HG03457 (cell line): ENCODE measurements at regions not wholly inside any gene's neighbourhood (a gene's known extent, or its start where the extent isn't known, plus 50 kb on each side); places are given as distances from the start of the nearest gene placed in this dataset.
"Not testable (repeated sequence)": the region's sequence is repeated elsewhere in the genome, so short reads cannot be mapped to it uniquely, and the experiment has no call there.

ENCODE experiments used
- ATAC-seq: cut with Tn5 transposase; IDR thresholded peaks from one replicate; pipeline ENCODE4 v1.9.1; 2021; ENCODE audit warnings: moderate number of reproducible peaks; ENCODE audit not compliant: unreplicated experiment

DNA sequence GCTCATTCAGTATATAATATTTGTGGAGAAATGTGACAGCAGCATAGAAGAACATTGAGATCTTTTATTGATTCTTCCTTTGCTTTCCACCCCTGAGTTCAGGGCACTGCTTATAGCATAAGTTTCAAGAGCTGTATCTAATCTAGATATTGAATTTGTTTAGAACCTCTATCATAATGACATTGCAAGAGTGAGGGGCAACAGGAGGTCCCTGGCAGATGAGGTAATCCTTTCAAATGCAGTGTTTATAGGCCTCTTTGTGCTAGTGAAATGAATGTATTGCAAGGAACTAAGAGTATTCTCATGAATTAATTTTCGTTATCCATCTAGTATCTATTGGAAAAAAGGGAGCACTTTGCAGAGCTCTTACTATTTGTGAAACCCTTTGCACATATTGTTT lies 167.2 kb upstream of the FERD3L start:
- no peak for ATAC-seq

DNA sequence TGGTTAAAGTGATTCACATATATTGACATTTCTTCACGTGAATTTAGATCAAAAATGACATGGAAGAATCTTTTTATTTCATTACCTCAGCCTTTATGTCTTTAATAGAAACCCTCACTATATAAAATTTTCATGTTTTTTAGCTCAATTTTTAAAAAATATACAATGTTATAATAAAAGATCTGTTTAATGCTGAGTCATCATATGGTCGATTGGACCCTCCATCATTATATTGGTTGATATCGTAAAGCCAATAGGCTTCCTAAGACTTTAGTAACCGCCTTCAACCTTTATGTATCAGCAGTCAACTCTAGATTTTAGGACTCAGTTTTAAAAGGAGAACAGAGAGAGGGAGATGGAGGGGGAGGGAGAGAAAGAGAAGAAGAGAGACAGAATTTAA lies 162.3 kb upstream of the FERD3L start:
- ATAC-seq, result no peak

DNA sequence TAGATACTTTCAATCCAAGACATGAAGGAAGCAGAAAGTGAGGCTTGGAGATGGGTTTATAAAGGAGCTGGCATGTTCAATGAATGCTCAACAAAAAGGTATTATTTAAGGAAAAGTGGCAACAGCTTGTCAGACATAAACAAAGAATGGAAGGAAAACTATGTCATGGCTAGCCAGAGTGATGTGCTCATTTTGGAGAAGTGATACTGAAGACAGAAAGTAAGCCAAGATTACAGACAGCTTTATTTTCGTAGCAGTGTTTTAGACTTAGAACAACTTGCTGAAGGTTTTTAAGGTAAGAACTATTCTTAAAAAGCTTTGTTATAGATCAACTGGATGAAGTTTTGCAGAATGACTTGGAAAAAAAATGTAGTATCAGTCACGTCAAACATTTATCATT lies 160.5 kb upstream of the FERD3L start:
- ATAC-seq, result no peak

DNA sequence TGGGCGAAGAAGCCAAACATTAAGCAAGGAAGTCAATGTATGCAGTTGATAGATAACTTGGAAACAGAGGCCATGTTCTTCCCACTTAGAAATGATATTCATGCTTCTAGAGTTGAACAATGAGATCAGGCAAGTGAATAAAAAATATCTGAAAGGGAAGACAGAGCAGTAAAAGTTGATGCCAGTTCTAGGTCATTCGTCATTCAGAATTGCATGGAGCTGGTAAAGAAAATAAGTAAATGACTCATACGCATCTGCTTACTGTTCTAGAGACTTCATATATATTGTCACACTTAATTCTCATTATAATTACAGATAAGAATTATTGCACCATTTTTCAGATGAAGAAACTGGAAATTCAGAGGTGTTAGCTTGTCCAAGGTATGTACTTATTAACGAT lies 158.9 kb upstream of the FERD3L start:
- ATAC-seq, result no peak

DNA sequence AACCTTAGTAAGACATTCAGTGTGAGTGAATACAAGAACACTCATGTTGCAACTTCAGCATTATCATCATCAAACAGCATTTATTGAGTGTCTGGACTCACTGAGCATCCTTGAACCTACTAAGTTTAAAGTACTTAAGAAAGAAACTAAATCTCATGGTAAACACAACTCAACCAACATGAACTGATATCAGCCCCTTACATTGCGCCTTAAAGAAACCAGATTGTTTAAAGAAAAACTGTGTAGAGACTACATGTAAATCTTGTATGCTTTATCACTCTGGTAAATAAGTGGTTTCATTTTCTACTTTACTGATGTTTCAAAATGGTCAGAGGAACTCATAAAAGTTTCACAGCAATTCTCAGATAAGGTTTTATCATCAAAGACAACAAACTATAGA lies 157.5 kb upstream of the FERD3L start:
- no peak for ATAC-seq

DNA sequence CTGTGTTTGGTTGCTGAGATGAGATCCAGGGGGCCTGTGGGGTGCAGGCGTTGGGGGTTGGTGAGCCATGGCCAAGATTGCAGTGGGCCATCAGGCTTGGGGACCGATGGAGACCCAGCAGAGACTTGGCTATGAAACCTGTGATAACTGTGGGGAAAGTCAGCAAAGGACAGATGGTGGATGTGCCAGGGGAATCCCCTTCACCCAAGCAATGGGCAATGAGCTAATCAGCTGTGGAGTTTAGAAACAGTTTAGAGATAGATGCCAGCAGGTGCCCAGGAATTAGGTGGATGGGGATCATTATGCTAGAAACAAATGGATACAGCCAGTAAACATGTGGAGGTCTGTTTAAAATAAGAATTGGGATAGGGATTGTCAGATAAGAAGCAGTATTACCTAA lies 151.4 kb upstream of the FERD3L start:
- no peak for ATAC-seq

DNA sequence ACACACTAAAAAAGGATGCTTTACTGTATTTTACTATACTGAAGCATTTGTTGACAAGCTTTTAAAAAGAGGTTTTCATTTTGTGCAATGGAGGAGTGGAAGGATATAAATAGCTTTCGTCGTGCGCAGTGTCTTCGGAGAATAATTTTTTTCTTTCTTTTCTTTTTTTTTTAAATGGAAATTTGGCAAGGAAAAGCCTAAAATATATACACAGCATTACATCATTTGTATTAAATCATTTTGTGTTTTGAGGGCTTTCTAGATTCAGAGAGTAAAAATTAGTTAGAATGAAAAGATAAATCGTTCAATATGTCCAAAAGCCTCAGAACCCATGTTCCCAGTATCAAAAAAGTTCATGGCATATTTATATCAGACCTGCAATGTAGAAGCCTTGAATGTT lies 150.2 kb upstream of the FERD3L start:
- ATAC-seq, result no peak

DNA sequence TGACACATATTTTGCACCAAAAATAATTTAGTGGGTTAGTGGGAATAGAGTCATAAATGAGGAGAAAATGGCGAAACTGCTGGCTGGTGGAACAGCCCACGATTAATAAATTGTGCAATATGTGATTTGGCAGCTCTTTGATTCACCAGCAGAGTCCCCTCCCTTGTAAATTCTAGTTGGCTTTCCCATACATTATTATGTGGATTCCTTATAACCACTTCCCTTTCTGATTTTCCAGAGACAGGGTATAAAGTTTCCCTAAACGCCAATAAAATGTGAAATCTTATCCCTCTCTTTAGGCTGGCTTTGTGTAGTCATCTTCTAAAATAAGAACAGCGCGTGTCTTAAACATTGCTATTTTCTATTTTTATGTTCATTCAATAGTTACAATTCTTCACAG lies 149.4 kb upstream of the FERD3L start:
- ATAC-seq, result no peak

DNA sequence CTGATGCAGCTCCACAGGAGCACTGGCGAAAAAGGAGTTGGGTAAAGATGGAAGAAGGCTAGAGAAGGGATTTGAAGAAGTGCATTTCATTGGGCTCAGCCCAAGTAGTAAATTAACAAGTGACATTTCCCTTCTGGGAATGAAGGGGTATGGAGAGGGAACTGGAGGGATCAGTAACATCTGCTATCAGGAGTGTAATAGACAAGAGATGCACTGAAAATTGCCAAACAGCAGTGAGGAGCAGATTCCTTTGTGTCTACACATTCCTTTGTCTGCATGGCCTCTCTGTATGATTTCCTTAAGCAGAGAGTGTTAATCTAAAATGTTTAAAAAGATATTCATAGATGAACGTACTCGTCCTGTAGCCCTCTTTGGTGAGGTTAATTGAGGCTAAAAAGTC lies 148.2 kb upstream of the FERD3L start:
- no peak for ATAC-seq

DNA sequence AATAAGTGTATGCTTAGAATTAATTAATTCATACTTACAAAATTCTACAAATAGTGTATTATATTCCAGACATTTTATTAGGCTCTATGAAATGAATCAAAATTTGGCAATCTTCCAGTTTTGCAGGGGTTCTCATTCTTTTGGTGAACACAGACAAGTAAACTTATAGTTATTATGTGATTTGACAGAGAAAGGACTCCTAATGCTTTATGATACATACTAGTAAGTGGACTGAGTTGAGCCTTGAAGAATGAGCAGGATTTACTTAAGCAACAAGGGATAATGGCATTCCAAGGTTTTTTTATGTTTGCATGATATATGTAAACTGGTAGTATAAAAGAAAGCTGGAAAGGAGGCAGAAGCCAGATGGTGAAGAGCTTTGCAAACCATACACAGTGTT lies 145.7 kb upstream of the FERD3L start:
- no peak for ATAC-seq

DNA sequence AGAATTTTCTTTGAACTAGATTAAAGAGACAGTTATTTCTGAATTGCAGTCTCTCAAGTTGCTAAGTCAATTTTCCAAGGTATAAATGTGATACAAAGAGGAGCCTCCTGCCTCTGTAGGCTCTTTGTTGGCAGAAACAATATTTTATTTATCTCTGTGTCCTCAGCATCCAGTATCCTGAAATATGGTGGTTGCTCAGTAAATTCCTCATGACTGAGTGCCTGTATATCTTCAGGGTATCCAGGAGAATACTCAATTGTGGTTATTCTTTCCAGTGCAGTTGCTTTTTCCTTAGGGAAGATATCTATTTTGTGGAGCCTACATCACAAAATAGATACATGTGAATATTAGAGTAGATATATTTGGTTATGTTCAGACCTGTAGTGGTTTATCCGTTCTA lies 144.8 kb upstream of the FERD3L start:
- ATAC-seq, result no peak

DNA sequence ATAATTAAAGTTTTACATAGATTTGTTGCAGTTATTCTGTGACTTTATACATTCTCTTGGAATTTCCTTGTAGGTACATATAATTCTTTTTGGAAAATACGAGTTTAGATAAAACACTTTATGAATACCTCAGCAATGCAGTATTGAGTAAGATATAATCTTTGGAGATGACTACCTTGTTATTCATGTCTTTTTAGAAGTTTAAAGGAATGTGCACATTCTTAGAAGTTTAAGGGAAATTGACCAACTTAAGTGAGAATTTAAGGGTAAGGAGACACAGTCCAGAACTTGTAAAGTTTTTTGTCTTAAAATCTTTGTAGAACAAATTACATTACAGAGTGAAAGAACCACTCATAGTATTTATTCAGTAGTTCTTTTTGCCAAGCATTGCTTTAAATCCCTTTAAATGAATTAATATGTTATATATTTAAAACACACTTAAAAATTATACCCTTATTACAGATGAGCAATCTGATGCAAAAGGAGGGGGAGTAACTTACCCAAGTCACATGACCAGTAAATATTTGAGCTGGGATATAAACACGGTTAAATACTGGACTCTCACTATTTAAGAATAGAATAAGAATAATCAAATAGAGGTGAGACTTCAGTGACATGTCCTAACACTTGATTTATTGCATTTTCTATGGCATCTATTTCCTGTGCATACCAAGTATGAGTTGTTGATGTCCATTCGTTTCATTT lies 139.5 kb upstream of the FERD3L start:
- no peak for ATAC-seq

DNA sequence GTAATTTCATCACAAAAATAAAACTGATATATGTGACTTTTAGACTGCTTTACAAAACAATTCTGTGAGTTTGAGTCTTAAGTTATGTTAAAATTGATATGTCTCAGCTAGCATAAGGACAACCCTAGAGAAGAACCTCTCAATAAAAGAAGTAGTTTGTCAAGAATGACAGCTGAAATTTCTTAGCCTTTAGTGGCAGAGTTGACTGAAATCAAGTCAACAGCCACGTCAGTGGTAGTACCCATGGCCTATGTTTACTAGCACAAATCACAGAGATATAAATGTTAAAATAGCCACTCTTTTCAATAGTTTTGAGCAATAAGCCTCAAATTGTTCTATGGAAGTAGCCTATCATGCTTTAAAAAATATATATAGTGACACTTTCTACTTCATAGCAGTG lies 138.9 kb upstream of the FERD3L start:
- no peak for ATAC-seq

DNA sequence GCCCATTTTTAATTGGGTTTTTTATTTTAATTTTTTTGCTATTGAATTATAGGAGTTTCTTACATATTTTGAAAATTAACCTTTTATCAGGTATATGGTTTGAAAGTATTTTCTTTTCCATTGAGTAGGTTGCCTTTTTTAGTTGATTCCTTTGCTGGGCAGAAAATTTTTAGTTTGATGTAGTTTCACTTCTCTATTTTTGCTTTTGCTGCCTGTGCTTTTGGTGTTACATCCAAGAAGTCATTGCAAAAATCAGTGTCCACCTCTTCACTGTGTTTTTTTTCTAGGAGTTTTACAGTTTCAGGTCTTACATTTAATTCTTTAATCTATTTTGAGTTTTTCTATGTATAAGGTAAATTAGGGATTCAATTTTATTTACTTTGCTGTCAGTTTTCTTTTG lies 129.8 kb upstream of the FERD3L start:
- ATAC-seq, result no peak

DNA sequence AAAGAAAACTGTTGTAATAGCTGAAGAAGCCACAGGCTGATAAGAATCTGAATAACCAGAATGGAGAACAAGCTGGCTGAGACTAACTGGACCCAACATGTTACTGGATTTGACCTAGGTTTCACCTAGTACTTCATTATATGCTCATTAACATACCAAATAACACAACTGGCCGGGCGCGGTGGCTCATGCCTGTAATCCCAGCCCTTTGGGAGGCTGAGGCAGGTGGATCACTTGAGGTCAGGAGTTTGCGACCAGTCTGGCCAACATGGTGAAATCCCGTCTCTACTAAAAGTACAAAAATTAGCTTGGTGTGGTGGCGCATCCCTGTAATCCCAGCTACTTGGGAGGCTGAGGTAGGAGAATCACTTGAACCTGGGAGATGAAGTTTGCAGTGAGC lies 127.1 kb upstream of the FERD3L start:
- not testable (repeated sequence) for ATAC-seq

DNA sequence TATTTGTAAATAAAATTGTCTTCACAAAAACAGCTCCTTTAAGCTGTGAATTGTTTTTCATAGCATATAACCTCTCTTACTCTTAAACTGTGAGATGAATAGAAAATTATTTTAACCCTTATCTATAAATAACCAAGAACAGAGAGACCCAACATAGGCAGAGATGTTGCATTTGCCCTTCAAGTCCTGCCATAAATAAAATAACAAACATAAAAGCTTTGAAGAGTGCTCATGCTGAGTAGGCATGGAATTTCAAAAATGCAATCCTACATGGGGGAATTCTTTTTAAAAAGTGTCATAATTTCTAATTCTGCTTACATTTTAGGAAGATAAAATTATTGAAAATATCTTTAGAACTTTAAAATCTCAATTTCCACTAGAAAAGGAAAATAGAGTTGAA lies 124.1 kb upstream of the FERD3L start:
- ATAC-seq, result no peak

DNA sequence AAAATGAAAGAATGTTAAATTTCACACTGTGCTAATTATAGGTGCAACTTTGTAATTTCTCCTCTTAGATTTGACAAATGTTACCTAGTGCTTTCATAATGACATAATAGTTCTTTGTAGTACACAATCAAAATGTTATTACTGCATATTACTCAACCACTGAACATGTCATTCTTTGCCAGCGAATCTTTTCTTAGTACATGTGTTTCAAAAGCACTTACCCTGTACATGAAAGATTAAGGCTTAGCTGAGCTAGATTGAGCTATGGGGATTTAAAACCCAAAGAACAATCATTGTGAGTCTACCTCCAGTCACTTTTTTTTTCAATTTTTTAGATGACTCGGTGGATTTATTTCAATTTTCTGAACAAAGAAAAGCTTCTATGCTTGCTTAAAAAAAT lies 123.5 kb upstream of the FERD3L start:
- ATAC-seq, result no peak

DNA sequence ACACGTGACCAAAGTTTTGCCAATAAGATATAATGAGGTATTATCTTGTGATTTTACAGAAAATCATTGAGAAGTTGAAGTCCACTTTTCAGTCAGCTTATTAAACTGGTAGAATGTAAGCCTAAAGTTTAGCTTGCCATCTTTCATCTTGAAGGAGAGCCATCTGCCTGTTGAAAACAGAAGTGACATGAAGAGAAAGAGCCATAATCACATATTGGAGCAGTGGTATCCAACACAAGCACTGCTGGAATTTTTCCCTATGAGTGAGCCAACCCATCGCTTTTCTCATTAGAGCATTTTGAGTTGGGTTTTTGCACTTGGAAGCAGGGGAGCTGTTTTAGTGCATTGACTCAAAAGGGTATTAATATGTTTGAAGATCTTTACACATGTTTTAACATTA lies 117.6 kb upstream of the FERD3L start:
- no peak for ATAC-seq

DNA sequence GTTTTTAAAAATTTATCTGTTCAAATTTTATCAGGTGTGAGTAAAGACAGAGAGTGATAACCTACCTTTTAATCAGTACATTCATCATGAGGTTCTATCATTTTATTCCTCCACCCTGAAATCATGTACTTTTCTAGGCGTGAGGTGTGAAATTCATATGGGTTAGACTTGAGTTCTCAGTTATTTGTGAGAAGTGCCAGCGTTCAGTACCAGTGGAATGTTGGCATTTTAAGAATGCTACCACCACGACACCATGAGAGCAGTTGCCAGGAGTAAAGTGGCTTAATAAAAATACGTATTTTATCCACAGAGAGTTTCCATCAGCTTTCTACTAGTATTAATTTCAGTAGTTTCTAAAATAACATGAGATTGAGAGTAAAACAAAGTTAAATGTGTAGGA lies 104.1 kb upstream of the FERD3L start:
- no peak for ATAC-seq

DNA sequence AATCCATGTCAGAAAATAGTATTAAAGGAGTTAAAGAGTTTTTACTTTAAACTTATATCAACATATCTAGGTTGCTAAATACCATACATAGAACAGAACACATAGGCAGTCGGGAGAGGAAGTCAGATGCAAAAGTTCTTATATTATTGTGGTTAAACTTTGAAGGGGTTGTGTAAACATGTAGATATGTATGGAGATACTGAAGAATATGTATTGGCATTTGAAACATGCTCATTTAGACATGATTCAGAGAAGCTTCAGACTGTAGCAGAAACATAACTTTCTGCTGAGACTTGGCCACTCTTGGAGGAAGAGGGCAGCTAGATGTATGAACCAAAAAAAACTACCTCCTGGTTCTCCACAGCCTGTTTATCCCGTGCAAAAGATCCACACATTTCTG lies 103.5 kb upstream of the FERD3L start:
- ATAC-seq, result no peak

DNA sequence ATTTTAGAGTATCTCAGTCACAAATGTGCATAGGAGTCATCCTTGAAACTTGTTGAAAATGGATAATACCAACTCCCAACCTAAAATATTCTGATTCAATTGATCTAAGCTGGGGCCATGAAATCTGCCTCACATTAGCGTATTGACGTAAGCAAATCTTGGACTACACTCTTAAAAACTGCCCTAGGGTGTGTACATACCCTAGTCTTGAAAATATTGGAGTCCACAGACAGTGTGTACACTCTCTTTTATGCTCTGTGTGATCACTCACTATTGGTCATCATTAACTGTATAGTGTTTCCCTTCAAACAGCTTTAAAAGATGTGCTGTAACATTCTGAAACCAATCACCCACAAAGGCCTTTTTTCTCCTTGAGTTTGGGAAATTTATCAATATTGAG lies 102.9 kb upstream of the FERD3L start:
- ATAC-seq, result no peak

DNA sequence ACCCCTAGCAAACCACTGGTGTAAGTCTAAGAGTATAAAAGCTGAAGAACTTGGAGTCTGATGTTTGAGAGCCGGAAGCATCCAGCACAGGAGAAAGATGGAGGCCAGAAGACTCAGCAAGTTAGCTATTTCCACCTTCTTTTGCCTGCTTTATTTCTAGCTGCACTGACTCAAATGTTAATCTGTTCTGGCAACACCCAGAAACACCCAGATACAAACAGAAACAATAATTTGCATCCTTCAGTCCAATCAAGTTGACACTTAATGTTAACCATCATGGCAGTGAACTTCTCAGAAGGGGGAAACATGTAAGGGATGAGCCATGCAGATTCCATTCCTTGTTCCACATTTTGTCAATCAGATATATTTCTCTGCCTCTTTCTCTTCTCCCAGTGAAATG lies 101.8 kb upstream of the FERD3L start:
- ATAC-seq, result no peak

DNA sequence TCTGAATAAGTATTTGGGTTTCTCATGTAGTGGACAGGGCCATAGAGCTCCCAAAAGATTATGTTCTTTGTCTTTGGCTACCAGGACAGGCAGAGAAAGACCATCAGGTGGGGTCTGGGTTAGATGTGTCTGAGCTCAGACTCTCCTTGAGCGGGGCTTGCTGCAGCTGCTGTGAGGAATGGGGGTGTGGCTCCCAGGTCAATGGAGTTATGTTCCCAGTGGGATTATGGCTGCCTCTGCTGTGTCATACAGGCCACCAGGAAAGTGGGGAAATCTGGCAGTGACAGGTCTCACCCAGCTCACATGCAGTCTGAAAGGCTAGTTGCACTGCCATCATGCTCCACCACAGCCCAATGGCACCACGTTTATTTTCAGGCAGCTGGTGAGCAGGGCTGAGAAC lies 97.0 kb upstream of the FERD3L start:
- no peak for ATAC-seq

DNA sequence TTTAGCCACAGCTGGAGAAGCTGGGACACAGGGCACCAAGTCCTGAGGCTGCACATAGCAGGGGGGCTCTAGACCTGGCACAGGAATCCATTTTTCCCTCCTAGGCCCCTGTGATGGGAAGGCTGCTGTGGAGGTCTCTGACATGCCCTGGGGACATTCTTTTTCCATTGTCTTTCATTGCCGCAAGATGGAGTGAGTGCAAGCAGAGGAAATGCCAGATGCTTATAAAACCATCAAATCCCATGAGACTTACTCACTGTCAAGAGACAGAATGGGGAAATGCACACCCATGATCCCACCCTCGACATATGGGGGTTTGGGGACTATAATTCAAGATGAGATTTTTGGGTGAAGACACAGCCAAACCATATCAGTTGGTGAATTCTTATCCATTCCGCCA lies 94.7 kb upstream of the FERD3L start:
- ATAC-seq, result no peak
